Neural cell (in vitro differentiated cells): ENCODE measurements at regions not wholly inside any gene's neighbourhood (a gene's known extent, or its start where the extent isn't known, plus 50 kb on each side); places are given as distances from the start of the nearest gene placed in this dataset.

ENCODE experiments used
- H2AFZ ChIP-seq: fragments of 200-600, 300-800 bp; sonication (generic), shearing (Covaris generic); 2 replicates; pipeline ENCODE4 v1.6.0; 2014; ENCODE audit warnings: low read depth, mild to moderate bottlenecking, antibody characterized with exemption, low read length, moderate library complexity
- H3F3A ChIP-seq: fragments of 200-600 bp; shearing (Covaris generic); 2 replicates; pipeline ENCODE4 v1.6.1; 2016; ENCODE audit warnings: mild to moderate bottlenecking, moderate library complexity, mixed read lengths, antibody characterized with exemption, low read length; ENCODE audit not compliant: insufficient read depth, poor library complexity, severe bottlenecking
- H3K27ac ChIP-seq: fragments of 200-600, 300-800 bp; sonication (generic), shearing (Covaris generic); 2 replicates; pipeline ENCODE4 v1.5.1; 2014; ENCODE audit warnings: mild to moderate bottlenecking, low read length, moderate library complexity
- H3K27me3 ChIP-seq: fragments of 300-800, 200-600 bp; sonication (generic), shearing (Covaris generic); 2 replicates; pipeline ENCODE4 v1.6.0; 2014; ENCODE audit warnings: mild to moderate bottlenecking, low read depth, low read length, moderate library complexity; ENCODE audit not compliant: insufficient read depth
- H3K36me3 ChIP-seq: fragments of 300-800, 200-600 bp; sonication (generic), shearing (Covaris generic); 2 replicates; pipeline ENCODE4 v1.5.1; 2014; ENCODE audit warnings: mild to moderate bottlenecking, antibody characterized with exemption, low read length, moderate library complexity; ENCODE audit not compliant: insufficient read depth
- H3K4me2 ChIP-seq: fragments of 300-800, 200-600 bp; sonication (generic), shearing (Covaris generic); 2 replicates; pipeline ENCODE4 v1.6.0; 2014; ENCODE audit warnings: mild to moderate bottlenecking, low read length
- H3K4me3 ChIP-seq: fragments of 300-800, 200-600 bp; sonication (generic), shearing (Covaris generic); 2 replicates; pipeline ENCODE4 v1.5.1; 2014; ENCODE audit warnings: mild to moderate bottlenecking, low read length, moderate library complexity
- H3K79me2 ChIP-seq: fragments of 200-600 bp; shearing (Covaris generic); replicated peaks from 2 replicates; pipeline ENCODE4 v1.6.0; 2014; ENCODE audit warnings: mild to moderate bottlenecking, low read length, moderate library complexity; ENCODE audit not compliant: insufficient read depth
- H3K9ac ChIP-seq: fragments of 300-800, 200-600 bp; sonication (generic), shearing (Covaris generic); 2 replicates; pipeline ENCODE4 v1.6.1; 2016; ENCODE audit warnings: mild to moderate bottlenecking, low read length, mixed read lengths
- H3K9me2 ChIP-seq: fragments of 200-600 bp; shearing (Covaris generic); 2 replicates; pipeline ENCODE4 v1.6.1; 2016; ENCODE audit warnings: mild to moderate bottlenecking, low read length, mixed read lengths; ENCODE audit not compliant: insufficient read depth
- H3K9me3 ChIP-seq: fragments of 200-600, 300-800 bp; sonication (generic), shearing (Covaris generic); 2 replicates; pipeline ENCODE4 v1.6.1; 2016; ENCODE audit warnings: mild to moderate bottlenecking, mixed run types, low read length, moderate library complexity, mixed read lengths
- H4K20me1 ChIP-seq: fragments of 200-600 bp; shearing (Covaris generic); 2 replicates; pipeline ENCODE4 v1.6.1; 2016; ENCODE audit warnings: mild to moderate bottlenecking, mixed run types; ENCODE audit not compliant: insufficient read depth
- EP300 ChIP-seq: fragments of 450-650 bp; conservative IDR thresholded peaks from 2 replicates; pipeline ENCODE4 v1.6.1; 2014; ENCODE audit warnings: antibody characterized with exemption, mild to moderate bottlenecking, moderate library complexity; ENCODE audit not compliant: poor library complexity, severe bottlenecking
- EZH2 ChIP-seq: fragments of 200-600, 300-800 bp; shearing (Covaris generic), sonication (generic); IDR thresholded peaks from 2 replicates; pipeline ENCODE4 v1.6.1; 2014; ENCODE audit warnings: antibody characterized with exemption, low read length, borderline replicate concordance, mild to moderate bottlenecking; ENCODE audit not compliant: insufficient read depth, poor library complexity, severe bottlenecking
- MXI1 ChIP-seq: fragments of 450-650 bp; conservative IDR thresholded peaks from 2 replicates; pipeline ENCODE4 v1.6.1; 2014; ENCODE audit warnings: antibody characterized with exemption, mild to moderate bottlenecking; ENCODE audit not compliant: poor library complexity, severe bottlenecking
- POLR2AphosphoS5 ChIP-seq: IDR thresholded peaks from 2 replicates; pipeline ENCODE4 v1.6.1; 2012
- RAD21 ChIP-seq: fragments of 450-650 bp; conservative IDR thresholded peaks from 2 replicates; pipeline ENCODE4 v1.6.1; 2014; ENCODE audit warnings: antibody characterized with exemption, mild to moderate bottlenecking, moderate library complexity
- SMC3 ChIP-seq: fragments of 450-650 bp; conservative IDR thresholded peaks from 2 replicates; pipeline ENCODE4 v1.6.1; 2014; ENCODE audit warnings: antibody characterized with exemption, mild to moderate bottlenecking, moderate library complexity; ENCODE audit not compliant: poor library complexity
- TAF1 ChIP-seq: IDR thresholded peaks from 2 replicates; pipeline ENCODE4 v1.6.1; 2012; ENCODE audit warnings: low read depth
- TF ChIP-seq, protein P1 (sequence below): IDR thresholded peaks from 2 replicates; pipeline ENCODE4 v1.6.1; 2012; ENCODE audit warnings: borderline replicate concordance
- TF ChIP-seq, protein P2 (sequence below): fragments of 450-650 bp; IDR thresholded peaks from 2 replicates; pipeline ENCODE4 v1.5.1; 2014; ENCODE audit warnings: antibody characterized with exemption, mild to moderate bottlenecking, moderate library complexity; ENCODE audit not compliant: poor library complexity, severe bottlenecking

DNA sequence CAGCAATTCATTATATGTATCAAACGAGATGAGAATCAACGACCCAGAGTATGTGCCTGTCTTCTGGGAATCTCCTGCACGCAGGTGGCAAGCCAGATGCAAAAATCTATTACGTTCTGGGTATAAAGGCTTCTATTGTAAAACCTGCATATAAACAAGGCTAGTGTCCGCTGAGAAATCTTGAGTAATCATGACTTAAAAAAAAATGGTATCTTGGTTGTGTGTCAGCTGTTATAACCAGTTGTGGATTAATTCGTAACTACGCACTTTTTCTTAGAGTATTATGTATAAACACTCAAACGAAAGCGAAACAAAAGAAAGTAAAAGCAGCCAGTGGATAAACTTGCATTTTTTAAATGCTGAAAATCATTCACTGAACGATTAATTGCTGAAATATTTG is 509.1 kb downstream of the RSL24D1 start:
- Histone ChIP-seq H3K36me3 (no peaks in the 10 kb centered on the region), H3K4me3 (no peak overlapping the region), H3K27me3 (no peaks in the 10 kb centered on the region), H2AFZ (no peak overlapping the region), H3K79me2 (no peaks in the 10 kb centered on the region), H3K9me2 (no peaks in the 10 kb centered on the region), H3F3A (no peaks in the 10 kb centered on the region), H3K9ac (no peak overlapping the region), H3K9me3 (no peaks in the 10 kb centered on the region), H3K4me2 (no peak overlapping the region), H3K27ac (no peak overlapping the region), H4K20me1 (no peaks in the 10 kb centered on the region)
- TF ChIP-seq POLR2AphosphoS5 (no peak), SMC3 (no peak), EP300 (no peak), EZH2 (no peak), MXI1 (no peak), TAF1 (no peak), RAD21 (no peak)
- TF ChIP-seq, protein P1, sequence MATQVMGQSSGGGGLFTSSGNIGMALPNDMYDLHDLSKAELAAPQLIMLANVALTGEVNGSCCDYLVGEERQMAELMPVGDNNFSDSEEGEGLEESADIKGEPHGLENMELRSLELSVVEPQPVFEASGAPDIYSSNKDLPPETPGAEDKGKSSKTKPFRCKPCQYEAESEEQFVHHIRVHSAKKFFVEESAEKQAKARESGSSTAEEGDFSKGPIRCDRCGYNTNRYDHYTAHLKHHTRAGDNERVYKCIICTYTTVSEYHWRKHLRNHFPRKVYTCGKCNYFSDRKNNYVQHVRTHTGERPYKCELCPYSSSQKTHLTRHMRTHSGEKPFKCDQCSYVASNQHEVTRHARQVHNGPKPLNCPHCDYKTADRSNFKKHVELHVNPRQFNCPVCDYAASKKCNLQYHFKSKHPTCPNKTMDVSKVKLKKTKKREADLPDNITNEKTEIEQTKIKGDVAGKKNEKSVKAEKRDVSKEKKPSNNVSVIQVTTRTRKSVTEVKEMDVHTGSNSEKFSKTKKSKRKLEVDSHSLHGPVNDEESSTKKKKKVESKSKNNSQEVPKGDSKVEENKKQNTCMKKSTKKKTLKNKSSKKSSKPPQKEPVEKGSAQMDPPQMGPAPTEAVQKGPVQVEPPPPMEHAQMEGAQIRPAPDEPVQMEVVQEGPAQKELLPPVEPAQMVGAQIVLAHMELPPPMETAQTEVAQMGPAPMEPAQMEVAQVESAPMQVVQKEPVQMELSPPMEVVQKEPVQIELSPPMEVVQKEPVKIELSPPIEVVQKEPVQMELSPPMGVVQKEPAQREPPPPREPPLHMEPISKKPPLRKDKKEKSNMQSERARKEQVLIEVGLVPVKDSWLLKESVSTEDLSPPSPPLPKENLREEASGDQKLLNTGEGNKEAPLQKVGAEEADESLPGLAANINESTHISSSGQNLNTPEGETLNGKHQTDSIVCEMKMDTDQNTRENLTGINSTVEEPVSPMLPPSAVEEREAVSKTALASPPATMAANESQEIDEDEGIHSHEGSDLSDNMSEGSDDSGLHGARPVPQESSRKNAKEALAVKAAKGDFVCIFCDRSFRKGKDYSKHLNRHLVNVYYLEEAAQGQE, result no peak
- TF ChIP-seq, protein P2, sequence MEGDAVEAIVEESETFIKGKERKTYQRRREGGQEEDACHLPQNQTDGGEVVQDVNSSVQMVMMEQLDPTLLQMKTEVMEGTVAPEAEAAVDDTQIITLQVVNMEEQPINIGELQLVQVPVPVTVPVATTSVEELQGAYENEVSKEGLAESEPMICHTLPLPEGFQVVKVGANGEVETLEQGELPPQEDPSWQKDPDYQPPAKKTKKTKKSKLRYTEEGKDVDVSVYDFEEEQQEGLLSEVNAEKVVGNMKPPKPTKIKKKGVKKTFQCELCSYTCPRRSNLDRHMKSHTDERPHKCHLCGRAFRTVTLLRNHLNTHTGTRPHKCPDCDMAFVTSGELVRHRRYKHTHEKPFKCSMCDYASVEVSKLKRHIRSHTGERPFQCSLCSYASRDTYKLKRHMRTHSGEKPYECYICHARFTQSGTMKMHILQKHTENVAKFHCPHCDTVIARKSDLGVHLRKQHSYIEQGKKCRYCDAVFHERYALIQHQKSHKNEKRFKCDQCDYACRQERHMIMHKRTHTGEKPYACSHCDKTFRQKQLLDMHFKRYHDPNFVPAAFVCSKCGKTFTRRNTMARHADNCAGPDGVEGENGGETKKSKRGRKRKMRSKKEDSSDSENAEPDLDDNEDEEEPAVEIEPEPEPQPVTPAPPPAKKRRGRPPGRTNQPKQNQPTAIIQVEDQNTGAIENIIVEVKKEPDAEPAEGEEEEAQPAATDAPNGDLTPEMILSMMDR, result no peak
